KOPT-K1 (cell line): ENCODE measurements at regions not wholly inside any gene's neighbourhood (a gene's known extent, or its start where the extent isn't known, plus 50 kb on each side); places are given as distances from the start of the nearest gene placed in this dataset.

ENCODE experiments used
- H3K27ac ChIP-seq: fragments of 200-600 bp; sonication (generic); 2 replicates; pipeline ENCODE4 v1.5.1; 2016; ENCODE audit warnings: antibody characterized with exemption, mild to moderate bottlenecking, low read depth, low read length; ENCODE audit not compliant: poor library complexity, severe bottlenecking
- H3K36me3 ChIP-seq: fragments of 200-600 bp; sonication (generic); 2 replicates; pipeline ENCODE4 v1.5.1; 2017; ENCODE audit warnings: antibody characterized with exemption, mild to moderate bottlenecking, low read length, moderate library complexity; ENCODE audit not compliant: insufficient read depth
- H3K9me3 ChIP-seq: fragments of 200-600 bp; sonication (generic); 2 replicates; pipeline ENCODE4 v1.5.1; 2017; ENCODE audit warnings: antibody characterized with exemption, low read length, mild to moderate bottlenecking; ENCODE audit not compliant: insufficient read depth, poor library complexity, severe bottlenecking

DNA sequence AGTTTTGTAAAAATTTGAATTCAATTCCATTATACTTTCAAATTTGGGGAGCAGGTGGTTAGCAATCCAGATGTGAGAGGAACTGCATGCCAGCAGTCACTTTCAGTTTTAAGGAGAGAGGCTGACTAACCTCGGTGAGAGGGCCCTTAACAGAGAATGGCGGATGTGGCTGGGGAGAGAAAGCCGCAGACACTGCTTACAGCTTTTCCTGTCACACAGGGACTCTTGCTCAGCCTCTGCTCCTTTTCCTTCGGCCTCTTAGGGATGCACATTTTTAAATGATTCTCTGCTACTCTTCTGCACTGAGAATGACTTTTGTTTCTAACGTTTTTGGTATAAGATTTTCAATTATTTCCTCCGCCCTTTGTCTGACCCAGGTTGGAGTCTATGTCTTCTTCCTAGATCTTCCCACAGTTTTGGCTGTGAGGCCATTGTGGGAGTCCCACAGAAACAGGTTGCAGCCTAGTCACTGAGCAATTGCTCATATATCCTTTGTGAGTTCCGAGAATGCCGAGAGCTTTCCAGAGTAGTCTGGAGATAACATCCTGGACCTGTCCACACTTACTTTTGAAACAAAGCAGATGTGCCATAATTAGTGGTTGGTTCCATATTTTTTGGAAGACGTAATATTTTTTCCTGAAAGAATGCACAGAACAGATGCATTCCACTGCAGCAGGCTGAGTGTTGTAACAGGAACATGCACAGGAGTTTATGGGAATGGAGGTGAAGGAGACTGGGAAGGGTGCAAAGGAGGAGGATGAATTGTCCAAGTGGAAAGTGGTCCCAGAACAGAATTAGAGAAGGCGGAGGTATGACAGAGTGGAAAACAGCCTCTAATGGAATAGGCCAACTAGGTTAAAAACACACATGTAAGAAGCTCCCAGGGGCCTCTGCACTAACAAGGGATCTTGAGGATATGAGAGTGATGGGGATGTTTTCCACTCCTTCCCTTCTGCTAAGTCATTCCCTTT lies 168.0 kb upstream of the ZNF32 start:
- H3K9me3 ChIP-seq, result no peaks in the 10 kb centered on the region
- H3K27ac ChIP-seq, result peak overlapping the region; percentile 89
- H3K36me3 ChIP-seq, result no peaks in the 10 kb centered on the region

DNA sequence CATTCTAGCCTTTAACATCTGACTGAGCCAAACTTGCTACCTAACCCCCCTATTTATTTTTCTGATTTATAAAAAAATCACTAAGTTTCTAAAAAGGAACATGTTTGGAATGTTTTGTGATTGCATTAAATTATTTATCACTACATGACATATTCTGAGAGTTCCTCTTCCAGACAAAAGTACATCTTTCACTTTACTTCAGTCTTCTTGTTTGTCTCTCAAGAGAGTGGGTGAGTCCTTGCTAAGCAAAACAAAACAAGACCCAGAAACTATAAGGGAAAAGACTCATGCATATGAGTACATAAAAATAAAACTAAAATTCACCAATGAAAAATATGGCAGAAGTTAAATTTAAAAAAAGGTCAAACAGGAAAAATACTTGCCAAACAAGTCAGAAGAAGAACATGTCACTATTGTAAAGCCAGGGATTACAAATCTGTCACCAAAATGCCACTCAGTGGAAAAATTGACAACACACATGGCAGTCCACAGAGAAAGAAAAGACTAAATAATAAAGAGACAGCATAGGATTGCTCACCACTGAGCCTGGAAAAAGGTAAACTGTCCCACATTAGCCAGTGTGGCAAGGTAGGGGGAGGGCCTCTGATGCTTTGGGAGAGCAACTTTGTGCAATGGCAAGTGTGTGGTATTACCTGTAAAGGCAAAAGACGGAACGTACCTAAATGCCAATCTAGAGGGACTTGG lies 166.7 kb upstream of the ZNF32 start:
- no peaks in the 10 kb centered on the region for H3K9me3 ChIP-seq
- peak overlapping the region; percentile 89 for H3K27ac ChIP-seq
- H3K36me3 ChIP-seq, result no peaks in the 10 kb centered on the region

DNA sequence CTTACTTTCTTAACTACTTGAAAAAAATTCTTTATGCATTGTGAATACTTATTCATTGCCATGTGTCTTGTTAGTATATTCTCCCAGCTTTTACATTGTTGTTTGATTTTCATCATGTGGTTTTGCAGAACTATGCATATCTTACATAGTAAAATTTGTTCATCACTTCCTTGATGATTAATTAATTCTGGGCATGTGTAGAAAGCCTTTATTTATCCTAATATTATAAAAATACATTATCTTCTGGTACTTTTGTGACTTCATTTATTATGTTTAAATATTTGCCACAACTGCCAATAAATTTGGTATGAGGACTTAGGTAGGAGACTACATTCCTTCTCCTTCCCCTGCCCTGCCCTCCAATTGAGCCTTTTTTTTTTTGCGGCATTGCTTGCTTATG lies 166.0 kb upstream of the ZNF32 start:
- H3K27ac ChIP-seq, result peak overlapping the region; percentile 89
- H3K36me3 ChIP-seq, result no peaks in the 10 kb centered on the region
- no peaks in the 10 kb centered on the region for H3K9me3 ChIP-seq

DNA sequence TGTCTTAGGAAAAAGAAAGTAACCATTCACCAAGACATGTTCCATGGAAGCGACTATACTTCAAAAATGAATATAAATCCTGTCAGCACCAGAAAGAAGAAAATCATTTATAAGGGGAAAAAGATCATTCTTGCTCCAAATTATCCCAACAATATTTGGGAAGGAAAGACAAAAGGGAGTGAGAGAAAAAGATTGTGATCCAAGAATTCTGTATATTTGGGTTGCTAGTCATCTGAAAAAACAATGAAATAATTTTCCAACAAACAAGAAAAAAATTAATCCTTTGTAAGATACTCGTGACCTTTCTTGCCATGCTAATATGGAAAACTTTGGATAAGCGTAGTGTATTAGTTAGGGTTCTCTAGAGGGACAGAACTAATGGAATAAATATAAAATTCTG lies 163.2 kb upstream of the ZNF32 start:
- Histone ChIP-seq H3K9me3 (no peaks in the 10 kb centered on the region), H3K36me3 (no peaks in the 10 kb centered on the region), H3K27ac (no peak overlapping the region)

DNA sequence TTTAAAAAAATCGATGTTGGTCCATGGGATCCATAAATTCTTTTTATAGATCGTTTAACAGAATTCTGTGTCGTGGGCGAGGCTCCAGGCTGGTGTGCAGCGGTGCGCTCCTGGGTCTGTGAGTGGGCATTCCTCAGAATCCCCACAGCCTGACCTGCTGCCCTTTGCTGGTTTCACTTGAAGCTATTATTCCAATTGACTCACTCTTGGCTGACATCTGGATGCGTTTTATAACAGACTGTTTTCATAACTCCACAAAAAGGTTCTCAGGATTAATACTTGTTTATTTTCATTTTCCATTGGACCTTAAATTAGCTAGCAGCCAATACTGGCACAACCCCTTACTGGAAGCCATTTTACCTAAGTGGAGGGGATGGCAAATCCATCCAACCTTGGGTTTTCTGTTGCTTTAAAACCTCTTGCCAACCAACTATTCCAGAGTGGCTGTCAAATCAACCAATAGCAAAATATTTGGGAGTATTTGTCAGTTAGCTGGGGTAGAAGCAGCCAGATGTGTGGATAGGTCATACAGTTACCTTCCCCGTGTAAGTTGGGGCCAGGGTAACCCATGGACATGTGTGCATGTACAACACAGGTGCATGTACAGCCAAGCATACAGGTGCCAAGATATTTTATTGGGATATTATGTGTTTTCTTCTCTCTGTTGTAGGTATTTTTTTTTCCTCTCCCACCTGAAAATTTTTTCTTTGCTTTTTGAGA lies 160.7 kb upstream of the ZNF32 start:
- H3K36me3 ChIP-seq, result no peaks in the 10 kb centered on the region
- H3K27ac ChIP-seq, result peak overlapping the region; percentile 59
- H3K9me3 ChIP-seq, result no peaks in the 10 kb centered on the region

DNA sequence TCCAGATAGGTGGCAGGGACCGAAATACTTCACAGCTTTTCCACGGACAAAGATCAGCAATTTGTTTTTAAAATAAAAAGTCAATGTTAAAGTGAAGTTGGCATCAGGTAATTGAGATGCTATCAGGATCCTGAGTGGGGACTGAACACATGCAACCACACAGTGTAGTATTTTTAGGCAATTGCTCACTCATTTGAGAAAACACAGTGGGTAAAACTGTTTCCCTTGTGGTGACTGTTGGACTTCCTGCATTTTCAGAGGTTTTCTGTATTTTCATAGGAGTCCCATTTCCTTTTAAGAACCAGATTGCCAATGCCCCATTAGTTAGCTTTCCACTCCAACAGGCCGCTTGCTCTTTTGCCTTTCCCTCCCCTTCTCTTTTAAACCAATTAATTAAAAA lies 159.5 kb upstream of the ZNF32 start:
- H3K27ac ChIP-seq, result peak overlapping the region; percentile 59
- H3K36me3 ChIP-seq, result no peaks in the 10 kb centered on the region
- no peaks in the 10 kb centered on the region for H3K9me3 ChIP-seq

DNA sequence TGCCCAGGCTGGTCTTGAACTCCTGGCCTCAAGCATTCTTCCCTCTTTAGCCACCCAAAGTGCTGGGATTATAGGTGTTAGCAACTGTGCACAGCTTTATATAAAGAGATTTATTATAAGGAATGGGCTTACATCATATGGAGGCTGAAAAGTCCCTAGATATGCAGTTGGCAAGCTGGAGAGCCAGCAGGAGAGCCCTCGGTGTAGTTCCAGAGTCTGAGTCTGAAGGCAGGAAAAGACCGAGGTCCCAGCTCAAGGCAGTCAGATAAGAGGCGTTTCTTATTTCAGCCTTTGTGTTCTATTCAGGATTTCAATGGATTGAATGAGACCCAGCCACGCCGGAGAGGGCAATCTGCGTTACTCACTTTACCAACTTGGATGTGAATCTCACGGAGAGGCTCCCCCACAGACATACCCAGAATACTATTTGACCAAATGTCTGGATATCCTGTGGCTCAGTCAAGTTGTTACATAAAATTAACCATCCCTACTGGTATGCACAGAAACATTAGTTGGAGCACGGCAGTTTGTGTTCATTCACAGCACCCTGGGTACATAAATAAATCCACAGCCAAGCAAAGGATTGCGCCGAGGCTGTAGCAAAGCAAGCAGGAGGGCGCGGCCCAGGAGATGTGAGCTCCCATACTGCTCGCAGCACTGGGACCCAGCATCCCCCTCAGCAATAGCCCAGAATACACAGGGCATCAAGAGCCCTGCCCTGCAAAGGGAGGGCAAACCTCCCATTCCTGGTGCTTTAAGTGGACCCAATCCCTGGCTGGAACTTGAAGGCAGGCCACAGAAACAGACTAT lies 158.4 kb upstream of the ZNF32 start:
- no peaks in the 10 kb centered on the region for H3K9me3 ChIP-seq
- no peaks in the 10 kb centered on the region for H3K36me3 ChIP-seq
- peak overlapping the region; percentile 59 for H3K27ac ChIP-seq

DNA sequence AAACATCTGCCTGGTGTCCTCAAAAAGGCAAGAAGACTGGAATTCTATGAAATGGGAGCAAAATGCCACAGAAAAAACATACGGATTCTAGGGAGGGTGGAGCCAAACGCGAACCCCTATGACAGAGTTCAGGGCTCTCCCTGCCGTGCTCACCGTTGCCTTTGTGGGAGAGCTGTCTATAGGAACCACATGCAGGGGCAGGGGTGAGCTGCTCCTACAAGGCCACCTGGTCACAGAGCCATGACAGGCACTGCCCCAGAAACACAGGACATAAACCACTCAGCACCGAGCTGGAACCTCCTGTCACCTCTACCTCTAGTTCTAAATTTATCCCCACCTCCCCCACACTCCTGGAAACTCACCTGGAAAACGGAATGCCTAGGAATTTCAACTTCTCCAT lies 155.1 kb upstream of the ZNF32 start:
- no peaks in the 10 kb centered on the region for H3K36me3 ChIP-seq
- no peak overlapping the region for H3K27ac ChIP-seq
- H3K9me3 ChIP-seq, result no peaks in the 10 kb centered on the region

DNA sequence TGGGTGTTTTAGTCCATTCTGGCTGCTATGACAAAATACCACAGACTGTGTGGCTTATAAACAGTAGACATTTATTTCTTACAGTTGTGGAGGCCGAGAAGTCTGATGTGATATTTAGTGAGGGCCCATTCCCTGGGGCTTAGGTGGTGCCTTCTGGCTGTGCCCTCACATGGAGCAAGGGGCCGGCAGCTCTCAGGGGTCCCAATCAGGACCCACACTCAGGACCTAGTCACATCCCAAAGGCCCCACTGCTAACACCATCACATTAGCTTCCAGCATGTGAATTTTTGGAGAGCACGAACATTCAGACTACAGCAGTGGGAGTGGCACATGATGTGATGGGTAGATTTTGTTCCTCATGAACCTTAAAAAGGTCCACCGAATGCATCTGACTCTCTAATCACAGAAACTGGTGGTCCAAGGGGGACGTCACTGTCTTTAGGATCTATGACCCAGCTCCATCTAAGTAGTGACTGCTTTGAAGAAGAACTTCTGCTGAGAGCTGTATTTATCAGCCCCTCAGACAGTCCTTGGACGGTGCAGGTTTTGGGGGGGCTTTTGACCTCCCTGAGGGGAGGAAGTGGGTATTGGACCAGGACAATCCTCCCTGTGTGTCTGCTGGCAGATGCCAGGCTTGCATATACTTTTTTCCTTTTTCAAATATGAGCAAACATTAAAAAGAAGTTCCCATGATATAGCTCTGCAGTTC lies 154.5 kb upstream of the ZNF32 start:
- Histone ChIP-seq H3K27ac (no peak overlapping the region), H3K9me3 (no peaks in the 10 kb centered on the region), H3K36me3 (no peaks in the 10 kb centered on the region)

DNA sequence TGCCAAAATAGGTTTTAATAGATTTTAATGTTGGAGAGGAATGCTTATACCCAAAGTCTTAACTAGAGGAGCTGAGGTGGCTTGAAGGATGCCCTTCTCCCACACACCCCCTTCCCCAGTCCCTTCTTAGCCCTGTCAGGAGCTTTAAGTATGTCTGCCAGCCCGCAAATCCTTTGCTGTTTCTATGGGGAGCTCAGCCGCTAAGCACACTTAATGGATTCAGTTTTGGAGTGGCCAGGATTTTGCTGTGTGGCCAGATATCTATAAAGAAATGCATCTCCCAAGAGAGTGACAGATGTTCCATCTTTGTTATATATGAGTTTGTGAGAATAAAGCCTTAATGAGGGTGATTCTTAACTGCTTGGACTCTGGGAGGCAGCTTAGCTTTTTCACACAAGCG lies 152.9 kb upstream of the ZNF32 start:
- no peaks in the 10 kb centered on the region for H3K36me3 ChIP-seq
- H3K9me3 ChIP-seq, result no peaks in the 10 kb centered on the region
- H3K27ac ChIP-seq, result no peak overlapping the region

DNA sequence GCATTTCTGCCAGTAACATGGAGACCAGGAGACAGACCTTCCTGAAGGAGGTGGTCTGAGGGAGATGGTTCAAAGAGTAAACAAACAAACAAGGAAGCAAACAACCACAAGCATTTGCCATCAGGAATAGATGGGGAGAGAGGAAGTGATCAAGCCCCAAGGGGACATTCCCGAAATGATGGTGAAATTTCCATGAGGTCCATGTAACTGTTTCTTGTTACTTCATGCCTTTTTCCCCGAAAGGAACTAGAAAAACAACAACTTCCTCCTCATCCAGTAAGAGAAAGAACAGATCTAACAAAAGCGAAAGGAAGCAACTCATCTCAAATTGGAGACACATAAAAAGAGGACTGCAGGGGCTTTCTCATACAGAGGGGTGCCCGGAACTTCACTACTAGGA lies 152.5 kb upstream of the ZNF32 start:
- H3K27ac ChIP-seq, result no peak overlapping the region
- no peaks in the 10 kb centered on the region for H3K36me3 ChIP-seq
- no peaks in the 10 kb centered on the region for H3K9me3 ChIP-seq

DNA sequence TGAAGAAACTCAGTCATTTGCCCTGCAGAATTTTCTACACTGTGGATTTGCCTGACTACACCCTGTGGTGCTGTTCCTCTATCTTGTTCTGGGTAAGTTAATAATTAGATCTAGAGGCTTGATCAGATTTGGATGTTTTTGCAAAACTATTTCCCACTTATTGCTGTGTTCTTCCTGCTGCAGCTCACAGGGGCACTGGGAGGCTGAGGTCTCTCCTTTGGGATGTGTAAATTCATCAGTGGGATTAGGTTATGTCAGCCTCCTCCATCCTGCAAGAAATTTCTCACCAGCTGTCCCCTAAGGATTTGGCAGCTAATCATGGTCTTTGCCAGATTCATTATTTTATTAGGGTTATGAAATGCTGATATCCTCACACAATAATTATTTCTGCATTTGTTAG lies 148.1 kb upstream of the ZNF32 start:
- Histone ChIP-seq H3K27ac (no peak overlapping the region), H3K36me3 (no peaks in the 10 kb centered on the region), H3K9me3 (no peaks in the 10 kb centered on the region)

DNA sequence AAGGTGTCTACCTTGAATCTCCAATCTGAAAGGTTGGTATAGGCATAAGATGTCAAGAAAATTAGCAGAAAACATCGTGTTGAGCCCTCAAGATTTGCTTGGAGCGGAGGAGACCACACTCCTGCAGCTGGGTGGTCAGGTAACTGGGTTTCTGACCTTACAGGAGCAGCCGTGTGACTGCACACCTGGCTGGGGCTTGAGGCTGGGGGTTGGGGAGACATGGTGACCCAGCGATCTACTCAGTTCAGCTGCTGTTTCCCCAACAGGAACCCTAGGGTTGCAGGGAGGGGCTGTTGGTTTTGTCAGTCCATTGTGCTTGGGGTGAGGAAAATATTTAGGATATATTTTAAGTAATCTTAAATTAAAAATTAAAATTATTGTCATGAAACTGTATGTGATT lies 147.0 kb upstream of the ZNF32 start:
- Histone ChIP-seq H3K27ac (no peak overlapping the region), H3K36me3 (no peaks in the 10 kb centered on the region), H3K9me3 (no peaks in the 10 kb centered on the region)

DNA sequence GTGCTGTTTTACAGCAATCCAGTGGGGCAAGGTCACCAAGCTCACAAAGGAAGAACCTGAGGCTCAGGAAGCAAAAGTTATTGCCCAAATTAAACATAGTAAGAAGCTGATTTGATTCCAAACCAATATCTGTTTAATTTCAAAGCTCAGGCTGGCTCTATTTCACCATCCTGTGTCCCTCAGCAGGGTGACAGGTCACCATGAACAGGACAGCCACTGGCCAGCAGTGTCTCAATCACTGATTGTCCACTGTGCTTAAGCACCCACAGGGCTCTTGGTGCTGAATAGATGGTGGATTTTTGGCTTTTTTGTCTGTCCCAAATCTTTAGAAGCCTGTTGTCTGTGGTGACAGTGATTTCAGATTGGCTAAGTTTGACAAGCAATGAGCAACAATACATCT lies 146.4 kb upstream of the ZNF32 start:
- Histone ChIP-seq H3K27ac (no peak overlapping the region), H3K9me3 (no peaks in the 10 kb centered on the region), H3K36me3 (no peaks in the 10 kb centered on the region)
